ENCODE measurements at regions not wholly inside any gene's neighbourhood (a gene's known extent, or its start where the extent isn't known, plus 50 kb on each side); places are given as distances from the start of the nearest gene placed in this dataset.

DNA sequence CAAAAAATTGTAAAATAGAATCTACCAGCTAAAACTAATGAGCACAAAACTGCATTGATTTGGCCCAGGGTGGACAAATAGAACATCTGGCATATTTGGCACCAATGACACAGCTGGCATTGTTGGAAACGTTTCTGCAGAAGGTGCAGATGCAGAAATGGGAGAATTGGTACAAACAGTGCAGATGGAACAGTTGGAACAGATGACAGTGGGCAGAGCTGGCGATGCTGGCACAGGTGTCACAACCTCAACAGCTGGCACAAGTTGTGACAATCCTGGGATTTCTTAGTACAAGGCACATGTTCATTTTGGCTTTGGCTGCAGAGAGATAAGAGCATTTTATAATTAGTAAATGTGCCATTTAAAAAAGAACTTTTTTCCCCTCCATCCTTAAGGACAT lies 91.1 kb upstream of the ZBTB18 start:
- Histone ChIP-seq H3K9me3 (no peaks in the 10 kb centered on the region), H3K4me2 (no peak overlapping the region), H3K4me1 (no peaks in the 10 kb centered on the region), H3K4me3 (no peak overlapping the region), H3K27ac (no peak overlapping the region)
- ATAC-seq (no peak), DNase-seq (ENCODE audit: low read depth in 1 of 2, low spot score in 1 of 2) (no peak), FAIRE-seq (no peak)
- 56% methylated on average over 2 of the region's 2 CpGs for WGBS (ENCODE audit: missing lambda C conversion rate)
- ChIA-PET POLR2A (no interaction called here), CTCF (no interaction called here)
- TF ChIP-seq HOXA7 (CRISPR knock-in tag; IDR thresholded peaks at IDR 0.05): no peak
- TF ChIP-seq POLR2AphosphoS2 (conservative IDR thresholded peaks at IDR 0.05; ENCODE audit: low read length): no peak
- no peak for TF ChIP-seq SREBF2 (IDR thresholded peaks at IDR 0.05)
- TF ChIP-seq RAD21 (conservative IDR thresholded peaks at IDR 0.05 in 1 of 2, IDR thresholded peaks at IDR 0.05 in 1 of 2): no peak
- no peak for TF ChIP-seq HMGXB4 (CRISPR knock-in tag; IDR thresholded peaks at IDR 0.05; ENCODE audit: borderline replicate concordance)
- TF ChIP-seq RNF2 (IDR thresholded peaks at IDR 0.05; ENCODE audit: borderline replicate concordance, low read depth): no peak
- no peak for TF ChIP-seq ZNF302 (CRISPR knock-in tag; IDR thresholded peaks at IDR 0.05)
- no peak for TF ChIP-seq FOSL2 (IDR thresholded peaks at IDR 0.05)
- no peak for TF ChIP-seq FOSL2 (CRISPR knock-in tag; IDR thresholded peaks at IDR 0.05)
- no peak for TF ChIP-seq CHD4 (IDR thresholded peaks at IDR 0.05; ENCODE audit: borderline replicate concordance)
- no peak for TF ChIP-seq HOXB13 (CRISPR knock-in tag; IDR thresholded peaks at IDR 0.05; ENCODE audit: low read depth)
- TF ChIP-seq EHF (CRISPR knock-in tag; IDR thresholded peaks at IDR 0.05): no peak
- no peak for TF ChIP-seq KDM5A (IDR thresholded peaks at IDR 0.05)
- no peak for TF ChIP-seq NR3C1 (IDR thresholded peaks at IDR 0.05)
- TF ChIP-seq TFCP2L1 (CRISPR knock-in tag; IDR thresholded peaks at IDR 0.05): no peak

DNA sequence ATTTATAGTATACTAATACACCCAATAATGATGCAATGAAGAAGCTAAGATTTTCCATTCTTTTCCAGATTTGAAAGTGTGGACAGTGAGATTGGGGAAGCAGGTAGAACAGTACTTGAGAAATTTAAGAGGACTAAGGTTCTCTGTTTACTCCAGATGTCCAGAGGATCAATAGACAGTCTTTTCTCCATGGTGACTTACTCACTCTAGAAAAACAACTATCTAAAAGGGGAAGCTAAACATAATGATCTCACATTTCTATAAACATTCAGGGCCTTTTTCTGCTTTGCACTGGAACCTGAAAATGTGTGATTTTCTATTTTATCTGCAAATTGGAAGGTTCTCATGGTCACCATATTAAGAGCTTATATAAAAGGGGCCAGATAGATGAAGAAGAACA lies 93.9 kb upstream of the ZBTB18 start:
- FAIRE-seq (no peak), DNase-seq (ENCODE audit: low read depth in 1 of 2, low spot score in 1 of 2) (no peak), ATAC-seq (no peak)
- no peak overlapping the region for H3K27ac ChIP-seq
- no peak overlapping the region for H3K4me2 ChIP-seq
- H3K9me3 ChIP-seq: no peaks in the 10 kb centered on the region
- CTCF ChIA-PET: interaction anchor here (0.8 to 1.4 kb wide), 4 partner anchors 9 to 316 kb away, joined by 3 to 4 read pairs (median 4); no protein-coding TSS in a partner anchor
- no peak overlapping the region for H3K4me3 ChIP-seq
- H3K4me1 ChIP-seq: no peaks in the 10 kb centered on the region
- TF ChIP-seq JUN (IDR thresholded peaks at IDR 0.05) (no peak), GATA3 (IDR thresholded peaks at IDR 0.05; ENCODE audit: borderline replicate concordance) (no peak), HES2 (IDR thresholded peaks at IDR 0.05) (no peak), POLR2A (IDR thresholded peaks at IDR 0.05; ENCODE audit: low read length) (no peak), NR3C1 (IDR thresholded peaks at IDR 0.05) (no peak), ZNF302 (CRISPR knock-in tag; IDR thresholded peaks at IDR 0.05) (no peak), EHMT2 (IDR thresholded peaks at IDR 0.05; ENCODE audit: low read depth) (no peak)
- POLR2A ChIA-PET: no interaction called here

GRCh38 chr1:243956450-243956849 lies 94.6 kb upstream of the ZBTB18 start:
- DNase-seq (ENCODE audit: low read depth in 1 of 2, low spot score in 1 of 2): no peak
- 29% methylated on average over 3 of the region's 3 CpGs for WGBS (ENCODE audit: missing lambda C conversion rate)
- no peak overlapping the region for H3K4me3 ChIP-seq
- TF ChIP-seq FOSL2 (IDR thresholded peaks at IDR 0.05): no peak
- TF ChIP-seq FOSL2 (CRISPR knock-in tag; IDR thresholded peaks at IDR 0.05): no peak
- no peak for TF ChIP-seq TP53 (CRISPR knock-in tag; IDR thresholded peaks at IDR 0.05)
- TF ChIP-seq ESRRA (IDR thresholded peaks at IDR 0.05; ENCODE audit: borderline replicate concordance, low read length): no peak
- no peak for TF ChIP-seq EHF (CRISPR knock-in tag; IDR thresholded peaks at IDR 0.05)
- no peak for TF ChIP-seq POLR2A (IDR thresholded peaks at IDR 0.05; ENCODE audit: low read length)
- no peak for TF ChIP-seq TFCP2L1 (CRISPR knock-in tag; IDR thresholded peaks at IDR 0.05)
- no peak for TF ChIP-seq JUN (IDR thresholded peaks at IDR 0.05)
- no peak for TF ChIP-seq SREBF2 (IDR thresholded peaks at IDR 0.05)
- TF ChIP-seq RARB (CRISPR knock-in tag; IDR thresholded peaks at IDR 0.05): no peak
- no peak for TF ChIP-seq RCOR1 (IDR thresholded peaks at IDR 0.05; ENCODE audit: low read depth, low read length)
- TF ChIP-seq, protein P1, sequence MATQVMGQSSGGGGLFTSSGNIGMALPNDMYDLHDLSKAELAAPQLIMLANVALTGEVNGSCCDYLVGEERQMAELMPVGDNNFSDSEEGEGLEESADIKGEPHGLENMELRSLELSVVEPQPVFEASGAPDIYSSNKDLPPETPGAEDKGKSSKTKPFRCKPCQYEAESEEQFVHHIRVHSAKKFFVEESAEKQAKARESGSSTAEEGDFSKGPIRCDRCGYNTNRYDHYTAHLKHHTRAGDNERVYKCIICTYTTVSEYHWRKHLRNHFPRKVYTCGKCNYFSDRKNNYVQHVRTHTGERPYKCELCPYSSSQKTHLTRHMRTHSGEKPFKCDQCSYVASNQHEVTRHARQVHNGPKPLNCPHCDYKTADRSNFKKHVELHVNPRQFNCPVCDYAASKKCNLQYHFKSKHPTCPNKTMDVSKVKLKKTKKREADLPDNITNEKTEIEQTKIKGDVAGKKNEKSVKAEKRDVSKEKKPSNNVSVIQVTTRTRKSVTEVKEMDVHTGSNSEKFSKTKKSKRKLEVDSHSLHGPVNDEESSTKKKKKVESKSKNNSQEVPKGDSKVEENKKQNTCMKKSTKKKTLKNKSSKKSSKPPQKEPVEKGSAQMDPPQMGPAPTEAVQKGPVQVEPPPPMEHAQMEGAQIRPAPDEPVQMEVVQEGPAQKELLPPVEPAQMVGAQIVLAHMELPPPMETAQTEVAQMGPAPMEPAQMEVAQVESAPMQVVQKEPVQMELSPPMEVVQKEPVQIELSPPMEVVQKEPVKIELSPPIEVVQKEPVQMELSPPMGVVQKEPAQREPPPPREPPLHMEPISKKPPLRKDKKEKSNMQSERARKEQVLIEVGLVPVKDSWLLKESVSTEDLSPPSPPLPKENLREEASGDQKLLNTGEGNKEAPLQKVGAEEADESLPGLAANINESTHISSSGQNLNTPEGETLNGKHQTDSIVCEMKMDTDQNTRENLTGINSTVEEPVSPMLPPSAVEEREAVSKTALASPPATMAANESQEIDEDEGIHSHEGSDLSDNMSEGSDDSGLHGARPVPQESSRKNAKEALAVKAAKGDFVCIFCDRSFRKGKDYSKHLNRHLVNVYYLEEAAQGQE (IDR thresholded peaks at IDR 0.05): no peak
- TF ChIP-seq, protein P2, sequence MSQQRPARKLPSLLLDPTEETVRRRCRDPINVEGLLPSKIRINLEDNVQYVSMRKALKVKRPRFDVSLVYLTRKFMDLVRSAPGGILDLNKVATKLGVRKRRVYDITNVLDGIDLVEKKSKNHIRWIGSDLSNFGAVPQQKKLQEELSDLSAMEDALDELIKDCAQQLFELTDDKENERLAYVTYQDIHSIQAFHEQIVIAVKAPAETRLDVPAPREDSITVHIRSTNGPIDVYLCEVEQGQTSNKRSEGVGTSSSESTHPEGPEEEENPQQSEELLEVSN (IDR thresholded peaks at IDR 0.05; ENCODE audit: borderline replicate concordance, low read depth): no peak
- TF ChIP-seq, protein P3, sequence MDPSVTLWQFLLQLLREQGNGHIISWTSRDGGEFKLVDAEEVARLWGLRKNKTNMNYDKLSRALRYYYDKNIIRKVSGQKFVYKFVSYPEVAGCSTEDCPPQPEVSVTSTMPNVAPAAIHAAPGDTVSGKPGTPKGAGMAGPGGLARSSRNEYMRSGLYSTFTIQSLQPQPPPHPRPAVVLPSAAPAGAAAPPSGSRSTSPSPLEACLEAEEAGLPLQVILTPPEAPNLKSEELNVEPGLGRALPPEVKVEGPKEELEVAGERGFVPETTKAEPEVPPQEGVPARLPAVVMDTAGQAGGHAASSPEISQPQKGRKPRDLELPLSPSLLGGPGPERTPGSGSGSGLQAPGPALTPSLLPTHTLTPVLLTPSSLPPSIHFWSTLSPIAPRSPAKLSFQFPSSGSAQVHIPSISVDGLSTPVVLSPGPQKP (IDR thresholded peaks at IDR 0.05; ENCODE audit: low read depth, low read length): no peak
- no peak overlapping the region for H3K4me2 ChIP-seq
- FAIRE-seq: no peak
- H3K9me3 ChIP-seq: no peaks in the 10 kb centered on the region
- CTCF ChIA-PET: interaction anchor here (0.8 to 1.4 kb wide), 4 partner anchors 10 to 316 kb away, joined by 3 to 4 read pairs (median 4); no protein-coding TSS in a partner anchor
- H3K4me1 ChIP-seq: no peaks in the 10 kb centered on the region
- no peak for ATAC-seq
- no peak overlapping the region for H3K27ac ChIP-seq
- POLR2A ChIA-PET: no interaction called here
